ENCODE measurements at regions not wholly inside any gene's neighbourhood (a gene's known extent, or its start where the extent isn't known, plus 50 kb on each side); places are given as distances from the start of the nearest gene placed in this dataset.

GRCh38 chr13:40232311-40233040, 434.0 kb downstream of the FOXO1 start:
- DNase-seq, result no peak

GRCh38 chr13:40233731-40234195, 432.7 kb downstream of the FOXO1 start:
- peak; percentile 14 for DNase-seq

- DNase-seq, result no peak
These were observed 431.2 kb downstream of the FOXO1 start for GRCh38 chr13:40235160-40235796.

- no peak for DNase-seq
These were observed 429.8 kb downstream of the FOXO1 start for GRCh38 chr13:40236566-40237168.

- no peak for DNase-seq
These were observed 427.7 kb downstream of the FOXO1 start for GRCh38 chr13:40238761-40239160.

- DNase-seq, result no peak
These were observed 426.1 kb downstream of the FOXO1 start for GRCh38 chr13:40240293-40240692.

GRCh38 chr13:40241125-40241798, 425.2 kb downstream of the FOXO1 start:
- DNase-seq, result no peak

GRCh38 chr13:40243047-40243446, 423.4 kb downstream of the FOXO1 start:
- no peak for DNase-seq

- DNase-seq, result no peak
These were observed 422.5 kb downstream of the FOXO1 start for GRCh38 chr13:40243982-40244381.

GRCh38 chr13:40245567-40245966, 420.9 kb downstream of the FOXO1 start:
- no peak for DNase-seq

- no peak for DNase-seq
These were observed 418.6 kb downstream of the FOXO1 start for GRCh38 chr13:40247845-40248244.

- no peak for DNase-seq
These were observed 415.0 kb downstream of the FOXO1 start for GRCh38 chr13:40251343-40252032.

- no peak for DNase-seq
These were observed 414.2 kb downstream of the FOXO1 start for GRCh38 chr13:40252241-40252640.

- no peak for DNase-seq
These were observed 413.8 kb downstream of the FOXO1 start for GRCh38 chr13:40252676-40253075.

- no peak for DNase-seq
These were observed 412.0 kb downstream of the FOXO1 start for GRCh38 chr13:40254394-40254793.

GRCh38 chr13:40255551-40255950, 410.9 kb downstream of the FOXO1 start:
- no peak for DNase-seq

GRCh38 chr13:40259899-40260298, 406.5 kb downstream of the FOXO1 start:
- DNase-seq, result no peak

- no peak for DNase-seq
These were observed 405.1 kb downstream of the FOXO1 start for GRCh38 chr13:40261336-40261735.

- no peak for DNase-seq
These were observed 404.5 kb downstream of the FOXO1 start for GRCh38 chr13:40261947-40262346.

GRCh38 chr13:40269086-40269485, 397.4 kb downstream of the FOXO1 start:
- DNase-seq, result no peak

- no peak for DNase-seq
These were observed 395.7 kb downstream of the FOXO1 start for GRCh38 chr13:40270726-40271125.

- DNase-seq, result no peak
These were observed 395.1 kb downstream of the FOXO1 start for GRCh38 chr13:40271271-40271885.

Measured in SHP77 treated with DMSO at 0.1 percent for 48 hours (cell line).